K562 (cell line): ENCODE measurements at regions not wholly inside any gene's neighbourhood (a gene's known extent, or its start where the extent isn't known, plus 50 kb on each side); places are given as distances from the start of the nearest gene placed in this dataset.
A peak's percentile ranks its signal among the peaks of the same experiment; 100 is the strongest.

Source experiments
- CTCF ChIP-seq, 3 experiments: IDR thresholded peaks in 2 of 3; conservative IDR thresholded peaks in 1 of 3; 2 replicates each; pipeline ENCODE4 v1.5.1; 2011 to 2012; ENCODE audit warnings: low read length in 3 of 3, mild to moderate bottlenecking in 3 of 3, control low read depth in 2 of 3, improper control_type of control experiment in 1 of 3, inconsistent platforms in 1 of 3, low read depth in 1 of 3, mixed read lengths in 1 of 3, moderate library complexity in 1 of 3; ENCODE audit not compliant: insufficient read depth in 2 of 3
- DEAF1 ChIP-seq: fragments of 450-650 bp; formaldehyde crosslinking; IDR thresholded peaks from 2 replicates; pipeline ENCODE4 v1.4.0; 2020; ENCODE audit warnings: mild to moderate bottlenecking, moderate library complexity
- E2F6 ChIP-seq, 2 experiments: IDR thresholded peaks; 2 replicates each; pipeline ENCODE4 v1.6.1; 2011; ENCODE audit warnings: borderline replicate concordance in 1 of 2, control low read depth in 1 of 2, low read depth in 1 of 2, low read length in 1 of 2, mild to moderate bottlenecking in 1 of 2, mixed read lengths in 1 of 2, moderate library complexity in 1 of 2; ENCODE audit not compliant: insufficient read depth in 1 of 2, insufficient read length in 1 of 2, poor library complexity in 1 of 2, severe bottlenecking in 1 of 2; ENCODE audit errors: extremely low read depth in 1 of 2
- EHMT2 ChIP-seq: fragments of 450-650 bp; IDR thresholded peaks from 2 replicates; pipeline ENCODE4 v1.6.1; 2018; ENCODE audit warnings: antibody characterized with exemption
- POLR2H ChIP-seq: IDR thresholded peaks from 2 replicates; pipeline ENCODE4 v1.6.1; 2016; ENCODE audit warnings: missing genetic modification characterization, low read depth, mild to moderate bottlenecking, control low read depth, missing compliant biosample characterization, moderate library complexity
- SMARCA5 ChIP-seq: fragments of 450-650 bp; IDR thresholded peaks from 2 replicates; pipeline ENCODE4 v1.6.1; 2016
- SRSF1 ChIP-seq: fragments of 200-400 bp; formaldehyde crosslinking; IDR thresholded peaks from 2 replicates; pipeline ENCODE4 v1.6.1; 2017; ENCODE audit warnings: mild to moderate bottlenecking, low read depth, low read length, moderate library complexity
- STAG1 ChIP-seq: sonication (generic); formaldehyde crosslinking; IDR thresholded peaks from 2 replicates; pipeline ENCODE4 v1.5.0; 2020; ENCODE audit warnings: missing genetic modification reagents, borderline replicate concordance
- THAP7 ChIP-seq: fragments of 250-450 bp; sonication (Bioruptor Pico); IDR thresholded peaks from 2 replicates; pipeline ENCODE4 v1.5.0; 2021
- ZBTB2 ChIP-seq: fragments of 450-650 bp; IDR thresholded peaks from 2 replicates; pipeline ENCODE4 v1.6.1; 2016; ENCODE audit warnings: antibody characterized with exemption
- ZBTB9 ChIP-seq: fragments of 450-650 bp; formaldehyde crosslinking; IDR thresholded peaks from 2 replicates; pipeline ENCODE4 v1.4.0; 2020; ENCODE audit warnings: mild to moderate bottlenecking, moderate library complexity
- ZNF12 ChIP-seq: sonication (generic); formaldehyde crosslinking; IDR thresholded peaks from 2 replicates; pipeline ENCODE4 v1.4.0; 2020; ENCODE audit warnings: mild to moderate bottlenecking, missing genetic modification reagents
- ZNF146 ChIP-seq: IDR thresholded peaks from one replicate; pipeline ENCODE4 v1.6.1; 2018; ENCODE audit warnings: missing compliant biosample characterization; ENCODE audit not compliant: unreplicated experiment
- ZNF217 ChIP-seq: sonication (generic); formaldehyde crosslinking; IDR thresholded peaks from 2 replicates; pipeline ENCODE4 v1.8.0; 2022; ENCODE audit warnings: mild to moderate bottlenecking, missing genetic modification reagents
- ZNF224 ChIP-seq: sonication (generic); formaldehyde crosslinking; IDR thresholded peaks from 2 replicates; pipeline ENCODE4 v1.8.0; 2022; ENCODE audit warnings: mild to moderate bottlenecking, missing genetic modification reagents
- ZNF263 ChIP-seq: sonication (generic); formaldehyde crosslinking; IDR thresholded peaks from 2 replicates; pipeline ENCODE4 v1.8.0; 2022; ENCODE audit warnings: mild to moderate bottlenecking, missing genetic modification reagents, borderline replicate concordance
- ZNF583 ChIP-seq: fragments of 250-450 bp; sonication (Bioruptor Pico); IDR thresholded peaks from 2 replicates; pipeline ENCODE4 v1.4.0; 2020
- ZNF699 ChIP-seq: fragments of 250-450 bp; sonication (Bioruptor Pico); IDR thresholded peaks from 2 replicates; pipeline ENCODE4 v1.8.0; 2021; ENCODE audit warnings: mild to moderate bottlenecking, moderate library complexity; ENCODE audit not compliant: insufficient replicate concordance

GRCh38 chr2:176638167-176639015 is 369.1 kb downstream of the MTX2 start (continued):
- TF ChIP-seq E2F6 (IDR thresholded peaks at IDR 0.05; ENCODE audit: borderline replicate concordance in 1 of 2, extremely low read depth in 1 of 2, insufficient read depth in 1 of 2, insufficient read length in 1 of 2, low read depth in 1 of 2, low read length in 1 of 2, poor library complexity in 1 of 2, severe bottlenecking in 1 of 2) (peak in 1 of 2 experiments; percentile 57), POLR2H (tag) (no peak), ZNF217 (CRISPR knock-in tag) (no peak), ZNF583 (CRISPR knock-in tag) (no peak), CTCF (IDR thresholded peaks at IDR 0.05 in 2 of 3, conservative IDR thresholded peaks at IDR 0.05 in 1 of 3; ENCODE audit: insufficient read depth in 2 of 3, low read depth in 1 of 3, low read length in 3 of 3) (peak; percentile 71 to 85 (median 82)), STAG1 (CRISPR knock-in tag) (peak; percentile 42; the same call in 1 of the 2 replicates), ZNF12 (CRISPR knock-in tag) (no peak), ZBTB2 (no peak), DEAF1 (peak; percentile 35; the same call in 1 of the 2 replicates), ZNF699 (no peak), ZNF263 (no peak), ZNF146 (CRISPR knock-in tag) (no peak), THAP7 (CRISPR knock-in tag) (no peak), EHMT2 (no peak), ZBTB9 (CRISPR knock-in tag) (no peak), ZNF224 (CRISPR knock-in tag) (no peak), SMARCA5 (no peak), SRSF1 (no peak)
